IPS-18c (cell line): ENCODE measurements at regions not wholly inside any gene's neighbourhood (a gene's known extent, or its start where the extent isn't known, plus 50 kb on each side); places are given as distances from the start of the nearest gene placed in this dataset.

Experiments used
- H3K4me3 ChIP-seq: 2 replicates; pipeline ENCODE4 v1.7.0; 2013; ENCODE audit warnings: low read depth, mild to moderate bottlenecking, low read length, moderate library complexity; ENCODE audit not compliant: insufficient read depth
- H3K9me3 ChIP-seq: one replicate; pipeline ENCODE4 v1.6.1; 2013; ENCODE audit warnings: mild to moderate bottlenecking, low read length, moderate library complexity; ENCODE audit not compliant: control insufficient read depth, insufficient read depth

- H3K9me3 ChIP-seq, result no peaks in the 10 kb centered on the region
- no peak overlapping the region for H3K4me3 ChIP-seq
Observed at GRCh38 chr12:41769810-41770209, 374.9 kb downstream of the GXYLT1 start.

- Histone ChIP-seq H3K4me3 (no peak overlapping the region), H3K9me3 (no peaks in the 10 kb centered on the region)
Observed at GRCh38 chr12:41768456-41768855, 376.2 kb downstream of the GXYLT1 start.

GRCh38 chr12:41762691-41763090 lies 382.0 kb downstream of the GXYLT1 start:
- no peak overlapping the region for H3K4me3 ChIP-seq
- no peaks in the 10 kb centered on the region for H3K9me3 ChIP-seq

- Histone ChIP-seq H3K4me3 (no peak overlapping the region), H3K9me3 (no peaks in the 10 kb centered on the region)
Observed at GRCh38 chr12:41745593-41745992, 399.1 kb downstream of the GXYLT1 start.

- H3K4me3 ChIP-seq, result no peak overlapping the region
- H3K9me3 ChIP-seq, result no peaks in the 10 kb centered on the region
Observed at GRCh38 chr12:41743835-41744234, 400.8 kb downstream of the GXYLT1 start.

- Histone ChIP-seq H3K4me3 (no peak overlapping the region), H3K9me3 (no peaks in the 10 kb centered on the region)
Observed at GRCh38 chr12:41739066-41739465, 405.6 kb downstream of the GXYLT1 start.

- no peak overlapping the region for H3K4me3 ChIP-seq
- no peaks in the 10 kb centered on the region for H3K9me3 ChIP-seq
Observed at GRCh38 chr12:41737423-41737822, 407.3 kb downstream of the GXYLT1 start.

- Histone ChIP-seq H3K9me3 (no peaks in the 10 kb centered on the region), H3K4me3 (no peak overlapping the region)
Observed at GRCh38 chr12:41736436-41736835, 408.2 kb downstream of the GXYLT1 start.

GRCh38 chr12:41731691-41732090 lies 413.0 kb downstream of the GXYLT1 start:
- H3K9me3 ChIP-seq, result no peaks in the 10 kb centered on the region
- no peak overlapping the region for H3K4me3 ChIP-seq

- Histone ChIP-seq H3K4me3 (no peak overlapping the region), H3K9me3 (no peaks in the 10 kb centered on the region)
Observed at GRCh38 chr12:41731061-41731460, 413.6 kb downstream of the GXYLT1 start.

GRCh38 chr12:41724216-41724615 lies 420.5 kb downstream of the GXYLT1 start:
- Histone ChIP-seq H3K9me3 (no peaks in the 10 kb centered on the region), H3K4me3 (no peak overlapping the region)

- no peaks in the 10 kb centered on the region for H3K9me3 ChIP-seq
- H3K4me3 ChIP-seq, result no peak overlapping the region
Observed at GRCh38 chr12:41719214-41719613, 425.5 kb downstream of the GXYLT1 start.

- H3K9me3 ChIP-seq, result no peaks in the 10 kb centered on the region
- no peak overlapping the region for H3K4me3 ChIP-seq
Observed at GRCh38 chr12:41715256-41715655, 429.4 kb downstream of the GXYLT1 start.

GRCh38 chr12:41709463-41710285 lies 435.0 kb downstream of the GXYLT1 start:
- Histone ChIP-seq H3K4me3 (no peak overlapping the region), H3K9me3 (no peaks in the 10 kb centered on the region)

GRCh38 chr12:41709012-41709411 lies 435.7 kb downstream of the GXYLT1 start:
- Histone ChIP-seq H3K4me3 (no peak overlapping the region), H3K9me3 (no peaks in the 10 kb centered on the region)

- Histone ChIP-seq H3K4me3 (no peak overlapping the region), H3K9me3 (no peaks in the 10 kb centered on the region)
Observed at GRCh38 chr12:41706376-41706775, 438.3 kb downstream of the GXYLT1 start.

GRCh38 chr12:41701943-41702601 lies 442.6 kb downstream of the GXYLT1 start:
- H3K4me3 ChIP-seq, result no peak overlapping the region
- H3K9me3 ChIP-seq, result no peaks in the 10 kb centered on the region

- H3K9me3 ChIP-seq, result no peaks in the 10 kb centered on the region
- no peak overlapping the region for H3K4me3 ChIP-seq
Observed at GRCh38 chr12:41700940-41701339, 443.7 kb downstream of the GXYLT1 start.
